DOHH2 (cell line): ENCODE measurements at regions not wholly inside any gene's neighbourhood (a gene's known extent, or its start where the extent isn't known, plus 50 kb on each side); places are given as distances from the start of the nearest gene placed in this dataset.

ENCODE experiments used
- CTCF ChIP-seq: fragments of 200-600 bp; sonication (generic); IDR thresholded peaks from one replicate; pipeline ENCODE4 v1.5.1; 2014; ENCODE audit warnings: antibody characterized with exemption, mild to moderate bottlenecking, low read depth, low read length; ENCODE audit not compliant: poor library complexity, severe bottlenecking
- EZH2phosphoT487 ChIP-seq: fragments of 200-600 bp; sonication (generic); IDR thresholded peaks from 2 replicates; pipeline ENCODE4 v1.6.1; 2017; ENCODE audit warnings: borderline replicate concordance, mild to moderate bottlenecking, antibody characterized with exemption, low read length, moderate library complexity, mixed read lengths

DNA sequence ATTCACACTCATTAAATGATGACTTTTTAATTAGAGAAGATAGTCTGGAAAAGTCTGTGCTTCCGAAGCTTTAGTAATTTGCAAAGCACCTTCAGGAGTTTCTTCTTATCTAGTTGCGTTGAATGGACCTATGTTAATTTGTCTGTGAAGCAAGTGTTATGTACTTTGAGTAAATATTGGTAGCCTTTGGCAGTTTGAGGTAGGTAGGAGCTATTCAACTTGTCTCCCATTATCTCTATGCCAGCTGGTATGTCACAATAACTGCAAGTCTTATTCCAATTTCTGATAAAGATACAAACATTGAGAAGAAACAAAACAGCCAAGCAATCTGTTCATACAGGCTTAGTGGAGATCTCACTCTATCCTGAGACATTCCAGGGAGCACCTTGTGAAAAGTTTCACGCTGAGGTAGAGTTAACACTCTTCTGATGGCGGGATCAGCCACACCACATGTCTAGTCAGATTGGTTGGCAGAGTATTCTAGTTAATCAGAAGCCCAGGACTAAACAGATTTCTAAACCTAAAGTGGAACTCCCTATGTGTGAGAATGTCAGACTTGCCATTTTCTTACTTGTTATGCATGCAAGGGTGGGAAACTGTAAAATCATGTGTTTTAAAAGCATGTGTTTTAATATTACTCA is 219.8 kb upstream of the MANEA start:
- no peak for TF ChIP-seq CTCF
- no peak for TF ChIP-seq EZH2phosphoT487
